ENCODE measurements at regions not wholly inside any gene's neighbourhood (a gene's known extent, or its start where the extent isn't known, plus 50 kb on each side); places are given as distances from the start of the nearest gene placed in this dataset.

DNA sequence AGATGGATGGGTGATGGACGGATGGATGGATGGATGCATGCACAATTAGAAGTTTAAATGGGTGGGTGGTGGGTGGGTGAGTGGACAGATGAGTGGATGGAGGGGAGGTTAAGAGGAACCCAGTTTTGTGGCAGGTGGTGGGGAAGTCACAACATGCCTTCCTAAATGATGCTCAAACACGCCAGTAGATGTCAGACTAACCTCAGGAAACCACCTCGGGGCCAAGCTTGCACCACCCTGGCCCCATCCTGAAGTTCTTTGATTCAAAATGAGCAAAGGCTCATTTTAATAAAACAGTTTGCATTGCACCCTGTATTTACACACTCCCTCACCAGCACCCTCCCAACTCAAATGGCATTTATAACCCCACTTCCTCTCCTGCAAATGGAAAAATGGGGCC, 91.4 kb upstream of the CACNA1A start:
- DNase-seq (ENCODE audit: low read depth, low spot score) = peak; percentile 61
- no peak overlapping the region for H3K4me3 ChIP-seq (ENCODE audit: low read depth, low read length)
- in situ Hi-C loops (cut with HindIII; ENCODE audit: low sequenced_read_pairs) = no loop called here
- TF ChIP-seq CTCF (IDR thresholded peaks at IDR 0.05; ENCODE audit: low read depth, low read length) = peak; percentile 58

DNA sequence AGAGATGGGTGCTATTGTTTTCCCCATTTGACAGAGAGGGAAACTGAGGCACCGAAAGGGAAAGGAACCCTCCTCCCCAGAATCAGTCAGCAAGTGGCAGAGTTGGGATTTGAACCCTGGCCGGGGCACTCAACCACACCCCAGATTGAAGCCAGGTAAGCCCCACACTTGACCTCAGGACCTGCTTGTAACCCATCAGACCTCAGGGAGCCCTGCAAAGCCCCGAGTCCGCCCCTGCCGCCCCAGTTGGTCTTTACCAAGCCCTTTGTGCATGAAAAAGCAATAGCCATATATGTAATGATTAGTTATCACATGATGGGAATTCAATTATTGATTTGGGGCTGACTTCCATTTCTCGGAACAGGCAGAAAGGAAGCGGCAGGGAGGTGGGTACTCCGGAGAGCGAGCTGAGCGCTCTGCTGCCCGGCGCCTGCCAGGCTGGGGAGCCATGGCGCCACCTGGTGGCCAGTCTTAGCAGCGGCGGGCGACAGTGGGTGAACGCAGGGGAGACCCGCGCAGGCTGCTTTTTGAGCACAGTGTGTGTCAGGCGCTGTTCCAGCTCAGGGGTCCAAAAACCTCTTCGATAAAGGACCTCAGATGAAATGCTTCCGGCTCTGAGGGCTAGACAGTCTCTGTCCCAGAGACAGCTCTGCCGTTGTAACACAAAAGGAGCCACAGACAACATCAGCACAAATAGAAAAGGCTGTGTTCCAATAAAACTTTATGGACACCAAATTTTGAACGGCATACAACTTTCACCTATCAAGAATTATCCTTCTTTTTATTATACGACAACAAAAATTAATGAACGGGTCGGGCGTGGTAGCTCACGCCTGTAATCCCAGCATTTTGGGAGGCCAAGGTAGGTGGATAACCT, 82.9 kb upstream of the CACNA1A start:
- no peak overlapping the region for H3K4me3 ChIP-seq (ENCODE audit: low read depth, low read length)
- peak; percentile 98 for TF ChIP-seq CTCF (IDR thresholded peaks at IDR 0.05; ENCODE audit: low read depth, low read length)
- DNase-seq (ENCODE audit: low read depth, low spot score) = peak; percentile 53
- in situ Hi-C loops (cut with HindIII; ENCODE audit: low sequenced_read_pairs) = no loop called here

GRCh38 chr19:13585512-13585911, 79.2 kb upstream of the CACNA1A start:
- DNase-seq (ENCODE audit: low read depth, low spot score) = no peak
- H3K4me3 ChIP-seq (ENCODE audit: low read depth, low read length) = no peak overlapping the region
- in situ Hi-C loops (cut with HindIII; ENCODE audit: low sequenced_read_pairs) = no loop called here
- no peak for TF ChIP-seq CTCF (IDR thresholded peaks at IDR 0.05; ENCODE audit: low read depth, low read length)

DNA sequence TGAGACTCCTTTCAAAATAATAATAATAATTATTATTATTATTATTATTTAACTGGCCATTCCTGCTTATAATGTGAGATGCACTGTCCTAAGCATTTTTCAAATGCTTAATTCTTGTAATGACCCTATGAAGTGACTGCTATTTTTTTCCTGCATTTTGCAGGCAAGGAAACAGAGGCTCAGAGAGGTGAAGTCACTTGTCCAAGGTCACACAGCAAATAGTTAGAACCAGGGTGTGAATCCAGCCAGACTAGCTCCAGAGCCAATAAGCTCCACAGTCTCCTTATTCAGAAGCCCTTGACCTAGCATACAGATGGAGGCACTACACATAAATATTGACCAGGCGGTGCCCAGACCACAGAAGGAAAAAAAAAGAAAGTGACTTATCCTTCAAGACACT, 77.5 kb upstream of the CACNA1A start:
- in situ Hi-C loops (cut with HindIII; ENCODE audit: low sequenced_read_pairs) = no loop called here
- DNase-seq (ENCODE audit: low read depth, low spot score) = no peak
- no peak overlapping the region for H3K4me3 ChIP-seq (ENCODE audit: low read depth, low read length)
- TF ChIP-seq CTCF (IDR thresholded peaks at IDR 0.05; ENCODE audit: low read depth, low read length) = no peak

DNA sequence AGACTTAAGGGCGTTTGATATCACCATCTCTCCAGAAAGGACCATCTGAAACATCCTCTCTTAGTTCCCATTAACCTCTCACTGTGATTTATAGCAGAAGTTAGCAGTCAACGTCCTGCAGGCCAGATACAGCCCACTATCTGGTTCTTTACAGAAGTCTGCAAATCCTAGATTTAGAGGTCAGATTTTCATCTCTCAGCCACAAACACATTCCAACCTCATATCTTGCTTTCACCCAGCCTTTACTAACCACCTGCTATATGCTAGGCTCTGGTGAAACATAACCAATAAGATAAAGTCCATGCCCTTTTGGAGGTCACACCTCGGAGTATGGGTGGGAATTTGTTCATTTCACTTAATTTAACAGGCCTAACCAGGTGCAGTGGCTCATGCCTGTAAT, 76.8 kb upstream of the CACNA1A start:
- DNase-seq (ENCODE audit: low read depth, low spot score) = no peak
- H3K4me3 ChIP-seq (ENCODE audit: low read depth, low read length) = no peak overlapping the region
- no peak for TF ChIP-seq CTCF (IDR thresholded peaks at IDR 0.05; ENCODE audit: low read depth, low read length)
- in situ Hi-C loops (cut with HindIII; ENCODE audit: low sequenced_read_pairs) = no loop called here

- DNase-seq (ENCODE audit: low read depth, low spot score) = no peak
- in situ Hi-C loops (cut with HindIII; ENCODE audit: low sequenced_read_pairs) = no loop called here
- no peak for TF ChIP-seq CTCF (IDR thresholded peaks at IDR 0.05; ENCODE audit: low read depth, low read length)
- no peak overlapping the region for H3K4me3 ChIP-seq (ENCODE audit: low read depth, low read length)
Measured at GRCh38 chr19:13581576-13581975, 75.3 kb upstream of the CACNA1A start.

Data from astrocyte of the spinal cord (primary cell).